ENCODE measurements at regions not wholly inside any gene's neighbourhood (a gene's known extent, or its start where the extent isn't known, plus 50 kb on each side); places are given as distances from the start of the nearest gene placed in this dataset.

- no peaks in the 10 kb centered on the region for H3K9me3 ChIP-seq
- DNase-seq (no peak), ATAC-seq (no peak)
- no peak for TF ChIP-seq CTCF (IDR thresholded peaks at IDR 0.05)
- no peaks in the 10 kb centered on the region for H3K36me3 ChIP-seq (ENCODE audit: low read depth)
- intact Hi-C loops (cut with DNase I, micrococcal nuclease) = no loop called here
- H3K4me3 ChIP-seq = no peak overlapping the region
- H3K4me1 ChIP-seq (ENCODE audit: low read depth) = no peaks in the 10 kb centered on the region
Observed at GRCh38 chr5:174348311-174348981, 302.9 kb downstream of the NSG2 start.

GRCh38 chr5:174352681-174353080, 307.2 kb downstream of the NSG2 start:
- Histone ChIP-seq H3K36me3 (ENCODE audit: low read depth) (no peaks in the 10 kb centered on the region), H3K4me3 (no peak overlapping the region), H3K9me3 (no peaks in the 10 kb centered on the region), H3K4me1 (ENCODE audit: low read depth) (no peaks in the 10 kb centered on the region)
- no peak for ATAC-seq
- no peak for TF ChIP-seq CTCF (IDR thresholded peaks at IDR 0.05)
- intact Hi-C loops (cut with DNase I, micrococcal nuclease) = no loop called here
- no peak for DNase-seq

GRCh38 chr5:174354571-174354970, 309.1 kb downstream of the NSG2 start:
- H3K4me3 ChIP-seq = no peak overlapping the region
- H3K4me1 ChIP-seq (ENCODE audit: low read depth) = no peaks in the 10 kb centered on the region
- intact Hi-C loops (cut with DNase I, micrococcal nuclease) = no loop called here
- ATAC-seq = no peak
- no peak for TF ChIP-seq CTCF (IDR thresholded peaks at IDR 0.05)
- DNase-seq = no peak
- no peaks in the 10 kb centered on the region for H3K36me3 ChIP-seq (ENCODE audit: low read depth)
- H3K9me3 ChIP-seq = no peaks in the 10 kb centered on the region

- H3K36me3 ChIP-seq (ENCODE audit: low read depth) = no peaks in the 10 kb centered on the region
- no peak for TF ChIP-seq CTCF (IDR thresholded peaks at IDR 0.05)
- DNase-seq (no peak), ATAC-seq (no peak)
- no peak overlapping the region for H3K4me3 ChIP-seq
- intact Hi-C loops (cut with DNase I, micrococcal nuclease) = no loop called here
- no peaks in the 10 kb centered on the region for H3K4me1 ChIP-seq (ENCODE audit: low read depth)
- H3K9me3 ChIP-seq = no peaks in the 10 kb centered on the region
Observed at GRCh38 chr5:174355208-174355612, 309.7 kb downstream of the NSG2 start.

- no peaks in the 10 kb centered on the region for H3K9me3 ChIP-seq
- H3K36me3 ChIP-seq (ENCODE audit: low read depth) = no peaks in the 10 kb centered on the region
- H3K4me1 ChIP-seq (ENCODE audit: low read depth) = no peaks in the 10 kb centered on the region
- no peak for DNase-seq
- TF ChIP-seq CTCF (IDR thresholded peaks at IDR 0.05) = no peak
- intact Hi-C loops (cut with DNase I, micrococcal nuclease) = no loop called here
- no peak overlapping the region for H3K4me3 ChIP-seq
- ATAC-seq = no peak
Observed at GRCh38 chr5:174355995-174356394, 310.5 kb downstream of the NSG2 start.

- no peak for ATAC-seq
- Histone ChIP-seq H3K4me3 (no peak overlapping the region), H3K9me3 (no peaks in the 10 kb centered on the region), H3K36me3 (ENCODE audit: low read depth) (no peaks in the 10 kb centered on the region), H3K4me1 (ENCODE audit: low read depth) (no peaks in the 10 kb centered on the region)
- DNase-seq = no peak
- intact Hi-C loops (cut with DNase I, micrococcal nuclease) = no loop called here
- no peak for TF ChIP-seq CTCF (IDR thresholded peaks at IDR 0.05)
Observed at GRCh38 chr5:174356536-174356935, 311.0 kb downstream of the NSG2 start.

Data from mucosa of descending colon (tissue), 3 donors.